ENCODE measurements at regions not wholly inside any gene's neighbourhood (a gene's known extent, or its start where the extent isn't known, plus 50 kb on each side); places are given as distances from the start of the nearest gene placed in this dataset.
"Not testable (repeated sequence)": the region's sequence is repeated elsewhere in the genome, so short reads cannot be mapped to it uniquely, and the experiment has no call there.

DNA sequence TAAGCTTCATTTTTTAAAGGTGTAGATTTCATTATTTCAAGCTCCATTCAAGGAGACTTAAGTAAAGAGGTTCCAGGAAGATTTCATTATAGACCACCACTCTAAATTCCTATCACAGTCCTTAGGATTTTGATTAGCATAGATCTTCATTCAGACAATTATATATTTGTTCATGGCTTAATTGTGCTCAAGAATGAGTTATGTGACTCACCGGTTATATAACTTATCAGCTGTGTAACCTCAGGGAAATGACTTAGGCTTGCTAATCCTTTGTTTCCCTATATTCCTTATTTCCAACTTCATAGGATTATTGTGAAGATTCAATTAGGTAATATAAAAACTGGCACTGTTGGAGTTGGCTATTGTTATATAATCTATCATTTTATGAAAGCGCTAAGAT, 632.8 kb upstream of the SPRY2 start:
- DNase-seq = no peak

DNA sequence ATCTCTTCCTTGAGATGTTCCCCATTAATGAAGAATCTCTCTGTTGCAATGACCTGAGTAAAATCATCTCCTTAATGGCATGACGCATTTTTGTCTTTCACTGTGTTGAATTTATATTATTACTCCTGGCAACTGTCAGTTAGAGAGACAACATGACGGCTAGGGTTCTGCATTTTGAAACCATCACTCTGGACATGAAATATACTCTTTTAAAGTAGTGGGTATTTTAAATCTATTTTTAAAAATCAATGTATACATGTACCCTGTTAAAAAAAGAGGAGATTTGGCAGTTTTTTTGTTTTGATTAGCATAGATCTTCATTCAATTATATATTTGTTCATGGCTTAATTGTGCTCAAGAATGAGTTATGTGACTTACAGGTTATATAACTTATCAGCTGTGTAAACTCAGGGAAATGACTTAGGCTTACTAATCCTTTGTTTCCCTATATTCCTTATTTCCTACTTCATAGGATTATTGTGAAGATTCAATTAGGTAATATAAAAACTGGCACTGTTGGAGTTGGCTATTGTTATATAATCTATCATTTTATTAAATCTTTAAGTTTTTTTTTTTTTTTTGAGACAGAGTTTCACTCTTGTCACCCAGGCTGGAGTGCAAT, 632.0 kb upstream of the SPRY2 start:
- DNase-seq = no peak

DNA sequence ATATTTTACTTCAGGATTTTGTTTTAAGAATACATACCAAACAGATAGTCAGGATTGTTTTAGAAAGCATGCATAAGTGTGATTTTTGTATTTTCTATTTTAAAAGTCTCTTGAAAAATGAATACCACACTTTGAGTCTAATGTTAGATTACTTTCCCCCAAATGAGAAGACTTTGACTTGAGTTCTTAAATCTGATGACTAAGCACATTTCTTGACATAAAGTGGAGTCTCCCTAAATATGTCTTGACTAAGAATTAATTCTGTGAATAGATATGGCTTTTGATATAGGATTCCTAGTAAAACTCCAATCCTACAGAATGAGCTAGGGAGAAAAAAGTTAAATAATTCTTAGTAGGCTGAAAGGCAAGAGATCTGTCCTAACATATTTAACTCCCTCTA, 624.2 kb upstream of the SPRY2 start:
- no peak for DNase-seq

DNA sequence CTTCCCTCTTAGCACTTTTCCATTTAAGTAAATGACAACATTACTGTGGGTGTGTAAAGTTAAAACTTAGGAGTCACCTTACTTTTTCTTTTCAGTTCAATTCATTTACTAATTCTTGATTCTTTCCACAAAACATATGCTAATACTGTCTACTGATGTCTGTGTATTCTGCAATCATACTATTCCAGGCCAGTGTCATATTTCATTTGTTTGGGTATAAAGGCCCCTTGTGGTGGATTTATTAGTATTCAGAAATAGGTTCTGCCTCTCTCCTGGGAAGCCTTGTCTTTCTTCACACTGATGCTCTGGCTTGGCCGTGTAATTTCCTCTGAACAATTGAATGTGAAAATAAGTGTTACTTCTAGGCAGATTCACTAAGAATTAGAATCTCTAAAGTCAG, 621.9 kb upstream of the SPRY2 start:
- peak; percentile 4 for DNase-seq

DNA sequence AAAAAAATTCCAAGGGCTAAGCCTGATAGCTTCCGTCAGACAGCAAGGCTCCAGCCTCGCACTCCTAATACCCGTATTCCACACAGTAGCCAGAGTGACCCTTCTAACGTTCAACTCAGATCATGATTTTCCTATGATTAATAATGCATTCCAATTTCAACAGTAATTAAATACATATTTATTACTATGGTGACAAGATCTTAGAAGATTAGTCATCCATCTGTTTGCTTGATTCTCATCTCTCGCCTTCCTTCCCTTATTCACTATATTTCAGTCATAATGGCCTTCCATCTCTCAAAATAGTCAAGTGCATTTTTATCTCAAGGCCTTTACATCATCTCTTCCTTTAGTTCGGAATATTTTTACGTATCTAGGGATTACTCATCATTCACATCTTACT, 621.2 kb upstream of the SPRY2 start:
- no peak for DNase-seq

DNA sequence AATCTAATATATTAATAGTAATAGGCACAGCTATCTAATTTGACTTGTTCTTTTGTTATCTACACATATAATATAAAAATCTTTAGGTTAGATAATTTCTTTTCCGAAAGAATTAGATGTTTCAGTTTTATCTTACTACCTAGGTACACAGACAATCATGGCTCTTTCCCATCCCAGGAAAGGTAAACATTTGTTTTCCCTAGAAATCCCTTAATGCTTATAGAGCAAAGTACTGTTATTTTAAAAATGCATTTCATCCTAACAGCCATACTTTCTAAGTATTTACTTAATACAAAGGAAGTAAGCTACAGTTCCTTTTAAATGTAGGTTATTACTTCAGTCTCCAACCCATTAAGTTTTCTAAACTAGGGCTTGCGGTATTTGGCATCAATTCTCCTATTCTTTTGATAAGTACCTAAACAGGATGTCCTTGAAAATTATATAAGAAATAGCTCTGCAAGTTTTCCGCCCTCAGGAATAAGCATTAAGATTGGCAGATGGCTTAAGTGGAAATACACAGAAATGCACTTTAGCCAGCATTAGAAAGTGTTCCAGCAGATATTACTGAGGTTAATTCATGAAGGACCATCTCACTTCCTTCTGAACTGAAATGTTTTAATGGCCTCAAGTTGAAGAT, 616.2 kb upstream of the SPRY2 start:
- DNase-seq = no peak

DNA sequence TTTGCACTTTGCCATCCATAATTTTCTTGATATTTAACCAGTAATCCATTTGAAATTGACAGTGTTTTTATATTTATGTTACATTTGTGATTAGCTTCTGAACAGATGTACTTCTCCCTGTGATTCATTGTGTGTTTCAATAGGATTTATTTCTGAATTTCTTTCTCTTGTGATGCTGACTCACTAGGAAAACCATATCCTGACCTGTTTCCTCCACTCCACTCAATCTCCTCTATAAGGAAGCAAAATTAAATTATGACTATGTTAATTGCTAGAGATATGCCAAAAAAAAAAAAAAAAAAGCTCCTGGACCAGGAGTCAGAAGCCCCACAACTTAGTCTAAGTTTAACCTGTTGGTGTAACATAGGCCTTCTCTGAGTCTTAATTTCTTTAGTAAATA, 614.6 kb upstream of the SPRY2 start:
- DNase-seq = no peak

DNA sequence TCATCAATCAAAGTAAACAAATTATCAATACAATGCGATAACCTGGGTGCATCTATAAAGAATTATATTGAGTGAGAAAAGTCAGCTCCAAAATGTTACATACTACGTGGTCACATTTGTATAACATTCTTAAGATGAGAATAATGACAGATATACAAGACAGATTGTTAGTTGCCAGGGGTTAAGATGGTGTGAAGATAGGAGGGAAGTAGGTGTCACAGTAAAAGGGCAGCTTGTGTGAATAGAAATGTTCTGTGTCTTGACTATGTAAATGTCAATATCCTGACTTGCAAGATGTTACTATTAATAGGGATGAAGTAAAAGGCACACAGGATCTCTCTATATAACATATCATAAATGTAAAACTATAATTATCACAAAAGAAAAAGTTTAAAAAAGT, 611.2 kb upstream of the SPRY2 start:
- no peak for DNase-seq

DNA sequence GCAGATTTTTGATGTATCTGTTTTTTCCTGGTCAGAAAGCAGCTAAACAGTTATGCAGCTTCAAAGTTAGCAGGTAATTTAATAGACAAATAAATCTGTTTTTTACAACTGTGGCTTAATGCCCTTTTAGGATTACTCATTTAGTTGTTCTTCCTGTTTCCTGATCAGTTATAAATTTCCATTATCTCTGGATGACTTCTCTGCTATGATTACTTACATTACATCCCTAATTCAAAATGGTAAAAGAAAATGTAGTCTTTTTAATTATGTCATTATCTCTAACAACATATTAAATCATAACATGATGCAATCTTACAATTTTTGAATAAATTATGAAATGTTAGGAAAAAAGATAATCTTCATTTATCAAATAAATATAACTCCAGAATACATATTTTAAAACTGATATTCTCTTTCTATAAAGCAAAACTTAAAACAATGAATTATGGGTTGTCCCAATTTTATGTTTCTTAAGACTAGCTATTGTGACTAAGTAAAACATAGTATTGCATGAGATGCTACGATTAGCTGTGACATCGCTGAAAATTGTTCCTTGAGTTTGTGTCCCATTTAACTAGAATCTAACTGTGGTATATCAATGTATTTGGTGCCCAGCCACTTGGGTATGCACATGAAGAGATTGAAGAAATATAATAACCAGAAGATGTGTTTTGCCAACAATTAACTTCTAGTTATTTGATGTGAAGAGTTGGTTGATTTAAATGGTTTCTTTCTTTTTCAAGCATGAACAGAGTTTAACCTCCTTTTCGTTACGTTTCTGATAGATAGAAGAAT, 605.3 kb upstream of the SPRY2 start:
- DNase-seq = no peak

DNA sequence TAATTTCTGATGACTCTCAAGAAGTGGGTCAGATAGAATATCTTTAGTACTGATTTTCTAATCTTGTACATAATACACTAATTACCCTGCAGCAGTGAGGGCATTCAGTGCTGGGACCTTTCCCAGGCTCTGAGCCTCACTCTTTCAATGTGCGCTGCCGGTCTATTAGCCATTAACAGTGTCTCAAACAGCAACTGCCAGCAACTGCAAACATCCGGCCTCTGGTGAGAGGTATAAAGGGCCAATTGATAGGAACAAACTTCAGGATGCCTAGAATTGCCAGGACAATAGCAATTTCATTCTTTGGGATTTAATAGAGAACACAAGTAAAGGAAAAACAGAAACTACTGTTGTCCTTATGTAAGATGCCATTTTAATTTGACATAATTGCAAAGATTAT, 604.4 kb upstream of the SPRY2 start:
- DNase-seq = no peak

DNA sequence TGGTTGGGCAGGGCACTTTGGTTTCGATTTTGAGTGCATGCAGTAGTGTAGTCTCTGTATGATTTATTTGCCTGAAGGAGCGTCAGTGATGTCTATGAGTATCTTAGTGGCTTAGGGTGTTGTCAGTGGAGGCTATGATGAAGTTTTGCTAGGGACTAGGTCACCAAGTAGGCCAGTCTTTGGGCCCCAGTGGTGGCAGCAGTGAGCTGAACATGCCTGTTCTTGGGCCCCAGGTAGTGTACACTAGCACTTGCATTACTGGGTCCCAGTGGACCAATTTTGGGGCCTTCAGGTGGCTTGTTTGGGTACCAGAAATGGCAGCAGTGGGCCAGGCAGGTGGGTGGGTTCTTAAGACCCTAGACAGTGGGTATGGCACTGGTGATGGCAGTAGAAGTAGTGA, 598.7 kb upstream of the SPRY2 start:
- DNase-seq = no peak

DNA sequence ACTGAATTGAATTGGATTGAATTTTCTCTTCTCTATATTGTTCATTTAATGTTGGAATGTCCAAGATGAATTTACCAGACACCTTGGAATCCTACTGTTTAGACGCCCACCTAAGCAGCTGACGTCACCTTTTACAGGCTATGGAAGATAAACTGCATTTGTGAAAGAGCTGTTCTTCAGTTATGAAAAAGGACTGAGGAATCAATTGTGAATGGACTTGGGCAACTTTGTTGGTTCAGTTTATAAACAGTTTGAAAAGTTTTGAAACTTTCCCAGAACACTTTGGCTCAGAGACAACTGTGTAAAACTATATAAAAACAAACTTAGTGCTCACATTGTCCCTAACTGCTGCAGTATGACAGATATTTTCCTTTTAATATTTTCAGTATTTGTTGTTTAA, 590.8 kb upstream of the SPRY2 start:
- DNase-seq = no peak

DNA sequence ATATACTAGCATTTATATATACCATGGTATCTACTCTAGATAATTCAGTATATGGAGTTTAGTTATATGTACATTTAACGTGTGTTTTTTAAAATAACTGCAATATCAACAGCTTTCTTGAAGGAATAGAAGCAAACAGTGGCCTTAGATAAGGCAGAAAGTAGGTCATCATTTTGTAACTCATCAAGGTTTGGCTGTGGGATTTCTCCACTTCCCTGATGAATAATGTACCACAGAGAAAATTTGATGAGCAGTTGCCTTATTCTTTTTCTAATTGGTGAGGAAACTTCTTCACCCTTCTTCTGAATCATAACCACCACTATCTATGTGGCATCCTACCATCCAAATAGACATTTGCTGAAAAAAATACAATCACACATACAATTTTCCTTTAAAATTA, 590.2 kb upstream of the SPRY2 start:
- DNase-seq = no peak

DNA sequence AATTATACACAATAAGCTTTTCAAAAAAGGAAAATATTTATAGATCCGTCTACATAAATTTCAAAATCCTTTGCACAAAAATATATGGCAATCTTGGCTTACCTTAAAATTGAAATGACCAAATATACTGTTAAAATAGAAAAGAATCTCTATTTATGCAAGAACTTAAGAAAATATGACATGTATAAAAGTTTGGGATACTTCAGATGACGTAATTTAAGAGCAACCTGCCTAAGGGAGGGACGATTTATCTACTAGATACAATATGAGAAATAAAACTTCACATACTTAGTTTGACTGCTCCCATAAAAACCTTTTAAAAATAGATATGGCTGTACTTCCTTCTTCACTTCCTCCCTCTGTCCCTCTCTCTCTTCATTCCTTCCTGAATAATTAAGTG, 587.3 kb upstream of the SPRY2 start:
- DNase-seq = no peak

DNA sequence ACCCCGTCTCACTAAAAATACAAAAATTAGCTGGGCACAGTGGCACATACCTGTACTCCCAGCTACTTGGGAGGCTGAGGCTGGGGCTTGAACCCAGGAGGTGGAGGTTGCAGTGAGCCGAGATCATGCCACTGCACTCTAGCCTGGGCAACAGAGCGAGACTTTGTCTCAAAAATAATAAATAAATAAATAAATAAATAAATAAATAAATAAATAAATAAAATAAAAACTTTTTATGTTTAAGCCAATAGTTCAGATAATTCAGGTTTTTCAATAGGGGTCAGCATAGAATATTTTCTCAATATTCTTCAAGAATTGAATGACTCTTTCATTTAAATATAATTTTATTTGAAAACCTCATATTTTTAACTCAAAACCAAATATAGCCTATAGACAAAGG, 585.1 kb upstream of the SPRY2 start:
- not testable (repeated sequence) for DNase-seq

DNA sequence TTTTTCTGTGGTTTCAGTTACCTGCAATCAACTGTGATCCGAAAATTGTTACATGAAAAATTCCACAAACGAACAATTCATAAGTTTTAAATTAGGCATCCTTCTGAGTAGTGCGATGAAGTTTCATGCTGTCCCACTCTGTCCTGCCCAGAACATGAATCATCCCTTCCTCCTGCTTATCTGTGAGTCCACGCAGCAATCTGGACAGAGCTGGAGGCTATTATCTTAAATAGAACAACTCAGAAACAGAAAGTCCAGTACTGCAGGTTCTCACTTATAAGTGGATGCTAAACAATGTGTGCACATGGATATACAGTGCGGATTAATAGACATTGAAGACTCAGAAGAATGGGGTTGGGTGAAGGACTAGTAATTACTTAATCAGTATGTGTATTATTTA, 583.7 kb upstream of the SPRY2 start:
- no peak for DNase-seq

DNA sequence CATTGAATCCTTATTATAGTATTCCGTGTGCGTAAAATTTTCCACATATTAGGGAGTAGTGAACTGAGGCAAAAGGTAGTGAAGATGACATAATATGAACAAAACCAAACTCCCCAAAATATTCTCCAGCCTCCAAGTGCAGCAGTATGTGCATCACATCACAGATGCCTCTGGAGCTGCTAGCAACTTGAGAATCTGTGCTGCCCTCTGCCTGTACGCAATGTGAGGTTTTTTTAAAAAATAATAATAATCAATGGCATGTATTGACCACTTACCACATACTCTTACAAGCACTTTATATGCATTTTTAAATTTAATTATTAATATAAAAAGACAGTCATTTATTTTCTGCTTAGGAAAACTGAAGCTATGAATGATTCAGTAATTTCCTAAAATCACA, 583.0 kb upstream of the SPRY2 start:
- DNase-seq = no peak

DNA sequence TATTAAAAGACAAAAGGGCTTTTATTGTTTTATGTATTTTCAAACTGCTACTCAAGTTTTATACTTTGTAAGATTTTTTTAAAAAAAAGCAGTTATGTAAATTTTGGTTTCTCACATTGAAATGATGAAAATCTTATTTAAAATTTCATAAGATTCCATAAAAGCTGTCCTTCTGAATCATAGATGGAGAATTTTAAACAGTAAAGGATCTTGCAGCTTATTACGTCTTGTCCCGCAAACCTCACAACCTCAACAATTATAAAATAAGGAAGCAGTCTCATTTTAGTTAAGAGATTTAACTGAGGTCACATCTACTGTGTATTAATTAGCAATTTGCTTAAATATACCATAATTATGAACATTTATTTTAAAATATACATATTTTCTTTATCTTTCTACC, 581.0 kb upstream of the SPRY2 start:
- no peak for DNase-seq

DNA sequence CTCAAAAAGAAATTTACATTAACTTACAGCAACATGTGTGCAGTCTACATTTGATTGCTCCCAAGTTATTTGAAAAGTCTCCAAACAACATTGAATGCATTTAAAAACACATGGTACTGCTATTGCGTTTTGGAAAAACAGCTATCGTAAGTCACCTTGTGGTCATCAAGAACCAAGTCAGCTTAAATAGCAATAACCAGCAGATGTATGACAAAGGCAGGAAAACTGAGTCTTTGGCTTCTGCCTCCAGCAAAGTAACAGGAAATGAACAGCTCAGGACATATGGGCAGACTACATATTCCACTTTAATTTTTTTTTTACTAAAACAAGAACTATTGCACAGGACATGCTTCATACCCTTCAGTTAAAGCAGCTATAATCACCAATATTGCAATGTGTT, 580.6 kb upstream of the SPRY2 start:
- DNase-seq = no peak

DNA sequence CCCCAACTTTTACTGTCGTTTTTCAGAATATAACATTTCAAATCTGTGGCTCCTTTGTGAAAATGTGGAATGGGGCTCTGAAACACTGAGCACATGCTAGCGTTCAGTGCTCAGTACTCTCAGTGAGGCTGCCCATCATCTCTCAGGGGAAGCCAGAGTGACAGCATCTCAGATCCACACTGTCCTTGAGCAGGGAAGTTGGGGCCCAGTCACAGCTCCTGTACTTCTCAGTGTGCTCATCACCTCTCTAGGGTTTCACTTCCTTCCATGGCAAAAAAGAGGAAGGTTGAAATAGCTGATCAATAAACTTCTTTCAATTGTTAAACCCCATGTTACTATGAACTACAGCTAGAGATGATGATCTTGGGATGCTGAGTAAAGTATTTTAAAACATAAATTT, 565.9 kb upstream of the SPRY2 start:
- no peak for DNase-seq

DNA sequence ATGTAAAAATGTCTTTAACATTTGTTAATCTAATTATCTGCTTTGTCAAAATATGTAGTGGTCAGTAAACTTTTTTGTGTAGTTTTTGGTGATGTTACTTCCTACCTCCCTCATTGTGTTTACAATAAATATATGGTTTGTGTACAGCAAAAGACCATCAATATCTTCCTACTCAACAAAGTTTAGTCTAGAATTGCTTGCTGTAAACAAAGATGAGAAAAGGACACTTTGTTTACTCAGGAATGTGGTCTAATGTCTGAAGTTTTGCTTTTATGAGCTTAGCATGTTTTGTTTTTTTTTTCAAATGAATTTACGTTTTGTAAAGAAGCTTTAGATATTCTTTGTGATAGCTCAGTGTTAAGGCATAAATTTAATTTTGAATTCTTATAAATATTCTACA, 563.5 kb upstream of the SPRY2 start:
- DNase-seq = no peak

DNA sequence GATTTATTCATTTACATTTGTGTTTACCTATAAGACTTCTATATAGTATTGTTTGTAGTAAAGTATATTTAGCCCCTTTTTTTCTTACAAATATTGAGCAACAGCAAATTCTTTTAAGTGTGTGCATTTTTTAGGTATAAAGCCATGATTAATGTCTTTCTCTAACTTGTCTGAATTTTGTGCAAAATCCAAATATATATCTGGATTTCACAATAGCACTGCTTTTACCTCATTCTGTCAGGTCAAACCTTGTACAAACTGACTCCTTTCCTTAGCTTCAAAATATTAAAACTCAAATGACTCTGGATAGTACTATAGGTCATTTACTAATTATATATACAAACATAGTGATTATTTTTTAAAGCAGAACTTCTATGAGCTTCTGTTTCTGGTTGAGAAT, 563.0 kb upstream of the SPRY2 start:
- DNase-seq = no peak

DNA sequence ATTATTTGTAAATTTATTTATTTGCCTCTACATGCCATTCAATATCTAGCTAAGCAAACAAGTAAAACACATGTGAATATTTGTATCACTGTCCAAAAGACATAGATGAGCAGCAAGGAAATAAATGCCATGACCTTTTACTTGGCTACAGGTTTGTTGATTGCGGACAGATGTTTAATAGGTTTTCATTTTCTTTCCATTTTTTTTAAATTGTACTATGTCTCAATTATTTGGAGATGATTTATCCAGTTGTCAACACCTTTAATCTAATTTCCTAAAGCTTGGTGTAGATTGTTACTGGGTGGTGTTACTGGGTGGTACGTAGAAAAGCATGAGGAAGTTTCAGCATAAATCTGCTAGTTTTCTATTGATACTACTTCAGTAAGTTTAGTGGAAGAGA, 560.6 kb upstream of the SPRY2 start:
- DNase-seq = no peak

DNA sequence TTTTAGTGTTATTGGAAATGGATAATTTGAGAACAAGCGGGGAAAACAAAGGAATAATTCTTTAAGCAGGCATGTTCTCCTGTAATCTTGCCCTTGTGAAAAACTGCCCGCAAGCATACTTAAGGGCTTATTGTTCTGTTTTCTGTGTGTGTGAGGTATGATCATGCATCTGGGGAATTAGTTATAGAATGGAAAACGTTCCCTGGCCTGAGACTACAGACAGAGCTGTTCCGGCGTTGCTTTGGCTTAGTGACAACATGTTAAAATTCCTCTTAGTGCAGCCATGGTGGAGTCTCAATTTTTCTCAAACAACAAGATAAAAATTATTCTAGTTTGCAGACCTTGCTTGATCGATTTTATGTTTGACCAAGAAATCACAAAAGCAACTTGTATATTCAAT, 560.2 kb upstream of the SPRY2 start:
- no peak for DNase-seq

DNA sequence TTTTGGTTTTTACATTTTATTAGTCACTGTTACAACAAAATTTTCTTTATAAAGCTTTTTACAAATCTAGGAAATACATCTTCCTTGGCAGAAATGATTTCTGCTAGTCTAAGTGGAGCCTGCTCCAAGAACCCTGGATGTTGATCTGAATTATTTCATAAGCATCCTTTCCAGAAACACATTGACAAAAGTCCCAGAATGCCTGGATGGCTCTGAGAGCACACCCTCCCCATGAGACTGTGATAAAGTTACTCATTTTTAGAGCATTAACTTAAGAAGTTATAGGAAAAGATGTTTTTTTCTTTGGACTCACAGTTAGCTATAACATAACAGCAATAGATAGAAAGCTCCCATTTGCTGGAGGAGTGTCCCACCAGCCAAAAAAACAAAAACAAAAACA, 559.6 kb upstream of the SPRY2 start:
- DNase-seq = no peak

Measured in COR-L47 (cell line).